ENCODE measurements at regions not wholly inside any gene's neighbourhood (a gene's known extent, or its start where the extent isn't known, plus 50 kb on each side); places are given as distances from the start of the nearest gene placed in this dataset.
"Not testable (repeated sequence)": the region's sequence is repeated elsewhere in the genome, so short reads cannot be mapped to it uniquely, and the experiment has no call there.

DNA sequence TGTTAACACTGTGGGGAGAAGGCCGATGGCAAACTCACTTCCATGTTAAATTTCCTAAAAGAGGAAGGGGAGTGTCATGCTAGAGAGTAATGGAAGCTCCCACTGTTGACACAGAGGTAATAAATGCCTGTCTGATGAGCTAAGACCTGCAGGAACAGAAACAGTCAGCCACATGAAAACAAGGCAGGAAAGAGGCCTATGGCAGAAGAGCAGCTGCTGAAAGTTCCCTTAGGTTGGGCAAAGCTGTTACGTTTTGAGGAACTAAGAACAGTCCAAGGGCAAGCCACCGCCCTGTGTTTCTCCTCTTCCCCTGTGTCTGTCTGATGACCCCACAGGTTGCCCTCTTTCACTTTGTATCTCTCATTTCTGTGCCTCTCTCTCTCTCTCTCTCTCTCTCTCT is 422.6 kb downstream of the TMEM121 start:
- TF ChIP-seq, protein P1, sequence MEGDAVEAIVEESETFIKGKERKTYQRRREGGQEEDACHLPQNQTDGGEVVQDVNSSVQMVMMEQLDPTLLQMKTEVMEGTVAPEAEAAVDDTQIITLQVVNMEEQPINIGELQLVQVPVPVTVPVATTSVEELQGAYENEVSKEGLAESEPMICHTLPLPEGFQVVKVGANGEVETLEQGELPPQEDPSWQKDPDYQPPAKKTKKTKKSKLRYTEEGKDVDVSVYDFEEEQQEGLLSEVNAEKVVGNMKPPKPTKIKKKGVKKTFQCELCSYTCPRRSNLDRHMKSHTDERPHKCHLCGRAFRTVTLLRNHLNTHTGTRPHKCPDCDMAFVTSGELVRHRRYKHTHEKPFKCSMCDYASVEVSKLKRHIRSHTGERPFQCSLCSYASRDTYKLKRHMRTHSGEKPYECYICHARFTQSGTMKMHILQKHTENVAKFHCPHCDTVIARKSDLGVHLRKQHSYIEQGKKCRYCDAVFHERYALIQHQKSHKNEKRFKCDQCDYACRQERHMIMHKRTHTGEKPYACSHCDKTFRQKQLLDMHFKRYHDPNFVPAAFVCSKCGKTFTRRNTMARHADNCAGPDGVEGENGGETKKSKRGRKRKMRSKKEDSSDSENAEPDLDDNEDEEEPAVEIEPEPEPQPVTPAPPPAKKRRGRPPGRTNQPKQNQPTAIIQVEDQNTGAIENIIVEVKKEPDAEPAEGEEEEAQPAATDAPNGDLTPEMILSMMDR (IDR thresholded peaks at IDR 0.05; ENCODE audit: insufficient read depth, low read length), result not testable (repeated sequence)
- not testable (repeated sequence) for TF ChIP-seq REST (IDR thresholded peaks at IDR 0.05; ENCODE audit: insufficient replicate concordance, low read depth); POLR2AphosphoS5 (IDR thresholded peaks at IDR 0.05; ENCODE audit: low read depth); SPI1 (IDR thresholded peaks at IDR 0.05; ENCODE audit: borderline replicate concordance, low read depth); GABPA (IDR thresholded peaks at IDR 0.05; ENCODE audit: low read depth)
